ENCODE measurements at regions not wholly inside any gene's neighbourhood (a gene's known extent, or its start where the extent isn't known, plus 50 kb on each side); places are given as distances from the start of the nearest gene placed in this dataset.

DNA sequence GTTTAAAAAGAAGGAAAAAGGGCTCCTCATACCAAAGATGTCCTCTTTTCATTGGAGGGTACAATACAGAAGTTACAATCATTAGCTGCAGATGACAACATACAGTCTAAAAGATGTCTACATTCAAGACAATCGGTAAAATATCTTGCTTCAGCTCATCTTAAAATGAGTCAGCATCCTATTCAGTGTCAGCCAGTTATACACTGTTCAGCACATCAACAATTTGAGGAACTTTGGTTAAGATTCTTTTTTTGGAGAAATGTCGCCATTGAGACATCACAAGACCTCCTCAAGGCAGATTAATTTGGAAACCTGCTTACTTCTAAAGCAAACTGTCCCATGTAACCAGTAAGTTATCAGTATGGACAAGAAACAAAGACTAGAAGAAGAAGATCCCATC, 100.7 kb upstream of the SLC38A4 start:
- TF ChIP-seq, protein P1, sequence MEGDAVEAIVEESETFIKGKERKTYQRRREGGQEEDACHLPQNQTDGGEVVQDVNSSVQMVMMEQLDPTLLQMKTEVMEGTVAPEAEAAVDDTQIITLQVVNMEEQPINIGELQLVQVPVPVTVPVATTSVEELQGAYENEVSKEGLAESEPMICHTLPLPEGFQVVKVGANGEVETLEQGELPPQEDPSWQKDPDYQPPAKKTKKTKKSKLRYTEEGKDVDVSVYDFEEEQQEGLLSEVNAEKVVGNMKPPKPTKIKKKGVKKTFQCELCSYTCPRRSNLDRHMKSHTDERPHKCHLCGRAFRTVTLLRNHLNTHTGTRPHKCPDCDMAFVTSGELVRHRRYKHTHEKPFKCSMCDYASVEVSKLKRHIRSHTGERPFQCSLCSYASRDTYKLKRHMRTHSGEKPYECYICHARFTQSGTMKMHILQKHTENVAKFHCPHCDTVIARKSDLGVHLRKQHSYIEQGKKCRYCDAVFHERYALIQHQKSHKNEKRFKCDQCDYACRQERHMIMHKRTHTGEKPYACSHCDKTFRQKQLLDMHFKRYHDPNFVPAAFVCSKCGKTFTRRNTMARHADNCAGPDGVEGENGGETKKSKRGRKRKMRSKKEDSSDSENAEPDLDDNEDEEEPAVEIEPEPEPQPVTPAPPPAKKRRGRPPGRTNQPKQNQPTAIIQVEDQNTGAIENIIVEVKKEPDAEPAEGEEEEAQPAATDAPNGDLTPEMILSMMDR (IDR thresholded peaks at IDR 0.05; ENCODE audit: insufficient read depth, low read length, poor library complexity, severe bottlenecking) = no peak
- TF ChIP-seq EZH2phosphoT487 (conservative IDR thresholded peaks at IDR 0.05; ENCODE audit: low read length) = no peak

Measured in SU-DHL-6 (cell line).